GM18505 (cell line): ENCODE measurements at regions not wholly inside any gene's neighbourhood (a gene's known extent, or its start where the extent isn't known, plus 50 kb on each side); places are given as distances from the start of the nearest gene placed in this dataset.

Experiments
- ATAC-seq: cut with Tn5 transposase; IDR thresholded peaks from one replicate; pipeline ENCODE4 v1.9.1; 2021; ENCODE audit not compliant: unreplicated experiment
- POLR2A ChIP-seq: IDR thresholded peaks from 4 replicates; pipeline ENCODE4 v1.6.1; 2011; ENCODE audit warnings: borderline replicate concordance; ENCODE audit not compliant: insufficient read depth, insufficient read length; ENCODE audit errors: extremely low read depth

GRCh38 chr22:19626042-19626587 is 88.2 kb upstream of the SEPTIN5 start:
- no peak for TF ChIP-seq POLR2A
- ATAC-seq, result no peak

GRCh38 chr22:19626666-19627065 is 87.6 kb upstream of the SEPTIN5 start:
- ATAC-seq, result no peak
- TF ChIP-seq POLR2A, result no peak

- no peak for TF ChIP-seq POLR2A
- ATAC-seq, result no peak
These were observed 86.1 kb upstream of the SEPTIN5 start for GRCh38 chr22:19628038-19628776.

- ATAC-seq, result no peak
- no peak for TF ChIP-seq POLR2A
These were observed 85.0 kb upstream of the SEPTIN5 start for GRCh38 chr22:19629331-19629719.

GRCh38 chr22:19629720-19630419 is 84.4 kb upstream of the SEPTIN5 start:
- TF ChIP-seq POLR2A, result no peak
- ATAC-seq, result peak; percentile 56

- no peak for TF ChIP-seq POLR2A
- ATAC-seq, result no peak
These were observed 83.7 kb upstream of the SEPTIN5 start for GRCh38 chr22:19630614-19631013.

GRCh38 chr22:19631899-19632667 is 82.2 kb upstream of the SEPTIN5 start:
- TF ChIP-seq POLR2A, result no peak
- no peak for ATAC-seq

- no peak for ATAC-seq
- TF ChIP-seq POLR2A, result no peak
These were observed 81.6 kb upstream of the SEPTIN5 start for GRCh38 chr22:19632668-19633148.

GRCh38 chr22:19634226-19634975 is 79.9 kb upstream of the SEPTIN5 start:
- no peak for ATAC-seq
- no peak for TF ChIP-seq POLR2A

GRCh38 chr22:19635644-19636043 is 78.7 kb upstream of the SEPTIN5 start:
- no peak for TF ChIP-seq POLR2A
- no peak for ATAC-seq

- ATAC-seq, result no peak
- TF ChIP-seq POLR2A, result no peak
These were observed 77.5 kb upstream of the SEPTIN5 start for GRCh38 chr22:19636696-19637407.
